Mucosa of rectum (tissue), 2 donors: ENCODE measurements at regions not wholly inside any gene's neighbourhood (a gene's known extent, or its start where the extent isn't known, plus 50 kb on each side); places are given as distances from the start of the nearest gene placed in this dataset.

Source experiments
- H3K27ac ChIP-seq, 2 donors: one replicate each; pipeline ENCODE4 v1.7.0; 2013; ENCODE audit warnings: inconsistent platforms in 2 of 2, low read depth in 2 of 2, low read length in 2 of 2
- H3K27me3 ChIP-seq, 2 donors: one replicate each; pipeline ENCODE4 v1.7.0; 2013; ENCODE audit warnings: low read length in 2 of 2; ENCODE audit not compliant: control insufficient read depth in 2 of 2, insufficient read depth in 2 of 2
- H3K36me3 ChIP-seq, 2 donors: one replicate each; pipeline ENCODE4 v1.7.0; 2013; ENCODE audit warnings: low read length in 2 of 2; ENCODE audit not compliant: control insufficient read depth in 2 of 2, insufficient read depth in 2 of 2
- H3K4me1 ChIP-seq, 2 donors: one replicate each; pipeline ENCODE4 v1.7.0; 2013; ENCODE audit warnings: low read length in 2 of 2, mild to moderate bottlenecking in 1 of 2; ENCODE audit not compliant: control insufficient read depth in 2 of 2, insufficient read depth in 2 of 2
- H3K4me3 ChIP-seq, 2 donors: one replicate each; pipeline ENCODE4 v1.7.0; 2013; ENCODE audit warnings: low read length in 2 of 2
- H3K9ac ChIP-seq, 2 donors: one replicate each; pipeline ENCODE4 v1.7.0; 2013; ENCODE audit warnings: low read length in 2 of 2, low read depth in 1 of 2, mild to moderate bottlenecking in 1 of 2
- H3K9me3 ChIP-seq, 2 donors: one replicate each; pipeline ENCODE4 v1.7.0; 2013; ENCODE audit warnings: low read length in 2 of 2; ENCODE audit not compliant: control insufficient read depth in 2 of 2
- donor health status: healthy.
- donor health status: Normal muscosa, but diverticular disease.

DNA sequence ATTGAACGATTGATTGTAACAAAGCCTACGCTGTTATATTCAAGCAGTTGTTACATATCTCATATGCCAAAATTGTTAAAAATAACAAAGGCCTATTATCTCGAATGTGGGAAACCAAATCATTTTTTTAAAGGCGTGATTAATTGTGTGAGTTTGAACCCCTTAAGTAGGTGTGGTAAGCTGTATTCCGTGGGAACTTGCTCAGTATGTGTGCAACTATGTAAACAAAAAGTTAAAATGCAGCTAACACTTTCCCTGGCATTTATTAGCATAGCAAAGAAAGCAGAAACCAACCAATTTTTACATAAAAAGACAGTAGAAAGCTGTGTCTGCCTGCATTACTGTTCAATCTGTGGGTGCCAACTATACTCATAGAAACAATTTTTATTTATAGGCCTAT lies 166.0 kb upstream of the HAND2 start:
- Histone ChIP-seq H3K4me1 (peaks cover 0 to 2% of the 10 kb centered on the region in 2 donors), H3K36me3 (no peaks in the 10 kb centered on the region), H3K9ac (no peak overlapping the region), H3K9me3 (no peaks in the 10 kb centered on the region), H3K27ac (no peak overlapping the region), H3K4me3 (peak overlapping the region in 1 of 2 donors; percentile 16), H3K27me3 (no peaks in the 10 kb centered on the region)

DNA sequence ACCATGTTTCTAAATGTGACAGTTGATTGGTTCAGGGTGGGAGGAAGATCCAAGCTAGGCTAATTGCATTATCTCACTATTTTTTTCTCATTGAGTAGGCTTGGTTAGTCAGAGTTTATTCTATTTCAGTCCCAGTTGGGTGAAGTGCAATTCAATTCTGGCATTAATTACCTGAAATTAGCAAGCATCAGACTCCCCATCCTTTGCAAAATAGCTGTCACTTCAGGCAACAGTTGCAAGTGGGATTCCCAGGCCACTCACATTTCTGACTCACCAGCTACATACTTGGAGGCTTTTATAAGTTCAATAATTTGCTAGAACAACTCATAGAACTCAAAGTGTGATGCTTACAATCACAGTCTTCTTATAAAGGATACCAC lies 155.8 kb upstream of the HAND2 start:
- Histone ChIP-seq H3K9ac (no peak overlapping the region), H3K36me3 (no peaks in the 10 kb centered on the region), H3K27me3 (no peaks in the 10 kb centered on the region), H3K27ac (no peak overlapping the region), H3K4me3 (no peak overlapping the region), H3K4me1 (no peaks in the 10 kb centered on the region), H3K9me3 (no peaks in the 10 kb centered on the region)

DNA sequence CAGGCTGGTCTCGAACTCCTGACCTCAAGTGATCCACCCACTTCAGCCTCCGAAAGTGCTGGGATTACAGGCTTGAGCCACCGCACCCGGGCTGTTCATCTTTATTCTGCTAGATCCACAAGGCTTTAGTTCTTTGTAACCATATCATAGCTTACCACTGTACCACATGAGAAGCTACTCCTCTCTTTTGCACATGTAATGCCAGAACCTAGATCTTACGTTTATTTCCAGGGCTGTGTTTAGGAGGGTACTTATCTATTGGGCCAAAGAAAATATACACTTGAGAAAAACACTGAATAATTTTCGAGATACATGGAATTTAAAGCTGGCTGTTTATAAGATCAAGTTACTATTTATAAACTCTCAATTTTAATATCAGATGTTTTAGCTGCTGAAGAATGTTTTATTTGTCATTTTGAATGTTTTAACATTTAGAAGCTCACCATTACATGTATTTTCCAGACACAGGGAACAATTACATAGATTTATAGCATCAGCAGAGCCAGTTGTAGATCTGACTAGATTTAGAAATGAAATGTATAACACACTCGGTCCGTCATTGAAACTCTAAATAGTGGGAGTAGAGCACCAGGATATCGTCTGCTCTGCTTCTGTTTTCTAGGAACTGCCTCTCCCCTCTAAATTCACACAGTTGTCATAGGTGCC lies 155.3 kb upstream of the HAND2 start:
- Histone ChIP-seq H3K27me3 (no peaks in the 10 kb centered on the region), H3K9ac (no peak overlapping the region), H3K4me3 (no peak overlapping the region), H3K4me1 (no peaks in the 10 kb centered on the region), H3K36me3 (no peaks in the 10 kb centered on the region), H3K9me3 (no peaks in the 10 kb centered on the region), H3K27ac (no peak overlapping the region)

DNA sequence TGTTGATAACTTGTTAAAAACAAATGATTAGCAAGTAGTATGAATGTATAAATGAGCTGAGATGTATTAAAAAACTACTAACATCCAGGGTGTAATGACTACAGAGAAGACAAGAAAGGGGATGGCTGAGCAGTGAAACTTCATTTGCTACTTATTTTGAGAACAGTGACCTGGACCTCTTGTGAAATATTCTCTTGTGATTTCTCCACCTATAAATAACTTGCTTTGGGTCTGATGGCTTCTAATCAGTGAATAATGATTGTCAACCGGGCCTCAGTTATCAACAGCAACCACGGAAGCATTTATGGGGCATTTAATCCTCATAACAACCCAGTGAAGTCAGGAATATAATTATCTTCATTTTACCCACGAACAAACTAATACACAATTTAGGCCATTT lies 154.2 kb upstream of the HAND2 start:
- Histone ChIP-seq H3K27me3 (no peaks in the 10 kb centered on the region), H3K4me1 (no peaks in the 10 kb centered on the region), H3K9me3 (no peaks in the 10 kb centered on the region), H3K36me3 (no peaks in the 10 kb centered on the region), H3K9ac (no peak overlapping the region), H3K27ac (no peak overlapping the region), H3K4me3 (no peak overlapping the region)

DNA sequence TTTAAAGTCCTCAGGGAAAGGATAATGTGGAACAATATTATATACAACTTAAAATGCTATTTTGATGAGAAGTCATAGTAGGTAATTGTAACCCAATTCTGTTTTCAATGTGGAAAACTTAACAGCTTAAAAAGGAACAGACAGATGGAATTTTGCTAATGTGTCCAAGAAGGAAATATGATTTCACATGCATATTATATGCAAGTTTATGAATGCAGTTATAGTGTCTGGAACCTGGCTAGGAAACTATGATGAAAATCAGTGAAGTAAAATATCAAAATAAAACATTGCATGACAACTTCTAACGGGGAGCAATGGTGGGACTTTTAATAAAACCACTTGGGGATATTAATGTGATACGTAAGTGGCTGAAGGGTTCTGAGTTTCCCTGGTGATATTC lies 152.6 kb upstream of the HAND2 start:
- H3K27ac ChIP-seq = no peak overlapping the region
- no peaks in the 10 kb centered on the region for H3K36me3 ChIP-seq
- H3K9me3 ChIP-seq = no peaks in the 10 kb centered on the region
- H3K4me3 ChIP-seq = no peak overlapping the region
- no peaks in the 10 kb centered on the region for H3K27me3 ChIP-seq
- no peak overlapping the region for H3K9ac ChIP-seq
- no peaks in the 10 kb centered on the region for H3K4me1 ChIP-seq

DNA sequence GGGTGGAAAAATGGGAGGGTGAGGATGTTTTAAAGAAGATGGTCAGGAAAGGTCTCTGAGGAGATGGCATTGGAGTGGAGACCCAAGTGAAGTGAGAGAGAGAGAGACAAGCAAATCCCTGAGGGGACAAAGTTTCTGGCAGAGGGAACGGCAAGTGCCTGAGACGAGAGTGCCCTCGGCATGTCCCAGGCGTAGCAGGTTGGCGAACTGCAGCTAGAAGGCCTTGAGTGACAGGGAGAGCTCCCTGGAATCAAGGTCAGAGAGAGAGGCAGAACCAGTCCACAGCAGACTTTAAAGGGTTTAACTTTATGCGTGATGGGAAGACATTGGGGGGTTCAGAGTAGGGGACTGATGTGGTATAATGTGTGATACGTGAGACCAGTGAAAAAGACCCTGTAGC lies 150.2 kb upstream of the HAND2 start:
- no peaks in the 10 kb centered on the region for H3K27me3 ChIP-seq
- H3K4me1 ChIP-seq = no peaks in the 10 kb centered on the region
- no peak overlapping the region for H3K4me3 ChIP-seq
- H3K36me3 ChIP-seq = no peaks in the 10 kb centered on the region
- no peaks in the 10 kb centered on the region for H3K9me3 ChIP-seq
- no peak overlapping the region for H3K27ac ChIP-seq
- H3K9ac ChIP-seq = no peak overlapping the region

DNA sequence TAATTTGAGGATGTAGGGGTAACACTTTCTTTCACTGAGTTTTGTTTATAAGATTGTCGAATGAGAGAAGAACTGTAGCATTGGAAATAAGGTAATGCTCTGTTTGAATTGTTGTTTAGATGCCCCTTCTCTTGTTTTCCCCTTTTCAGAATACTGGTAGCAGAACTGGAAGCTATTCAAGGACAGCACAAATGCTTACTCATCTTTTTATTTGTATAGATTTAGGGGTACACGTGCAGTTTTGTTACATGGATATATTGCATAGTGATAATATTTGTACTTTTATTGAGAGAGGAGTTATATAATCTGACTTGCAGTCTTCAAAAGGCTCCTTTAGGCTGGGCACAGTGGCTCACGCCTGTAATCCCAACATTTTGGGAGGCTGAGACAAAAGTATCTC lies 145.4 kb upstream of the HAND2 start:
- Histone ChIP-seq H3K27ac (no peak overlapping the region), H3K9ac (no peak overlapping the region), H3K27me3 (no peaks in the 10 kb centered on the region), H3K9me3 (no peaks in the 10 kb centered on the region), H3K36me3 (no peaks in the 10 kb centered on the region), H3K4me1 (no peaks in the 10 kb centered on the region), H3K4me3 (no peak overlapping the region)

DNA sequence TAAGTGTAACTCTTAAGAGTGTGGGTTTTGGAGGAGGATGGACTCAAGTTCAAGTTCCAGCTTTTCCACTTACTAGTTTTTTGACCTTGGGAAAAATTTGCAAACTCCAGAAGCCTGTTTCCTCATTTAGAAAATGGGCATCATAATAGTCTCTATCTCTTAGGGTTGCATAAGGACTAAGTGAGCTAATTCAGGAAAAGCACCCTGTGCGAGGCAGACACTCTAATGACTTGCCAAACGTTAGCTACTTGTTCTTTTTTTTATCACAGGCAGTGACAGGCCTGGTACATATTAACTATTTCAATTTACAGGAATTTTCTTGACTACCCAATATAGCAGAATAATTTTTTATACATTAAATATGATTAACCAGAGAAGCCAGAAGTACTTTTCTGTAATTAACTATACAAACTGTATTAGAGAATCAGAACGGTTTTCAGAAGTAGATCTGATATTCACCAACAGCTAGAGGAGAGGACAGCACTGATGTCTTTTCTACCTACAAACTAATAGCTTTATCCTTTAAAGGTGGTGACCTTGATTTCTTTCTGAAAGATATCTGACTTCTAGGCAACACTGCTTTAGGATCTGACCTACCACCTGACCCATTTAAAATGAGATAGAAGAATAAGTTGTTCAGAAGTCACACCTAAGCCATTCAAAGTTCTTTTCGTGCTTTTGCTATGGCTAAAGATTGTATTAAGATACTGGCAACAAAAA lies 139.6 kb upstream of the HAND2 start:
- no peaks in the 10 kb centered on the region for H3K4me1 ChIP-seq
- H3K9ac ChIP-seq = no peak overlapping the region
- H3K4me3 ChIP-seq = no peak overlapping the region
- H3K27me3 ChIP-seq = no peaks in the 10 kb centered on the region
- H3K36me3 ChIP-seq = no peaks in the 10 kb centered on the region
- no peak overlapping the region for H3K27ac ChIP-seq
- H3K9me3 ChIP-seq = no peaks in the 10 kb centered on the region

DNA sequence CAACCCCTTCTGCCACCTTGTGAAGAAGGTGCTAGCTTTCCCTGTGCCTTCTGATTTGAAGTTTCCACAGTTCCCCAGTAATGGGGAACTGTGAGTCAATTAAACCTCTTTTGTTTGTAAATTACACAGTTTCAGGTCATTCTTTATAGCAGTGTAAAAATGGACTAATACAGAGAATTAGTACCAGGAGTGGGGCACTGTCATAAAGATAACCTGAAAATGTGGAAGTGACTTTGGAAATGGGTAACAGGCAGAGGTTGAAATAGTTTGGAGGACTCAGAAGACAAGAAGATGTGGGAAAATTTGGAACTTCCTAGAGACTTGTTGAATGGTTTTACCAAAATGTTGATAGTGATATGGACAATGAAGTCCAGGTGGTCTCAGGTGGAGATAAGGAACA lies 131.0 kb upstream of the HAND2 start:
- Histone ChIP-seq H3K4me3 (no peak overlapping the region), H3K9ac (no peak overlapping the region), H3K4me1 (no peaks in the 10 kb centered on the region), H3K27me3 (no peaks in the 10 kb centered on the region), H3K9me3 (no peaks in the 10 kb centered on the region), H3K36me3 (no peaks in the 10 kb centered on the region), H3K27ac (no peak overlapping the region)

DNA sequence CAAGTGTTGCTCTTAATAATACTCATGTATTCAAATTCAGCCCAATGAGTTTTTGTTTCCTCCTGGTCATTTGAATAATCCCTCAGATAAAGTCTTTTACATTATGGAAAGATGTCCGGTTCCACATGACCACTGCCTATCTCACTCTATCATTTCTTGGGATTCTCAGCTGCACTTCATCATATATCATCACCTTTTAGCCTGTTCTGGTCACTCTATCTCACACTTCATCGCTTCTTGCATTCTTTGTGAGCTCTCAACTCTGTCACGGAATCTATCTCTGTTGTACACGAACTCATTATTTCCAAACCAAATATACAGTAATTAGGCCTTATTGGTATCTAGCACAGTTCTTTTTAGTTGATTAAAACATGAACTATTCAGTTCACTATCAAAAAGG lies 126.9 kb upstream of the HAND2 start:
- Histone ChIP-seq H3K27me3 (no peaks in the 10 kb centered on the region), H3K9me3 (no peaks in the 10 kb centered on the region), H3K36me3 (no peaks in the 10 kb centered on the region), H3K9ac (no peak overlapping the region), H3K27ac (no peak overlapping the region), H3K4me3 (no peak overlapping the region), H3K4me1 (no peaks in the 10 kb centered on the region)
